ENCODE measurements at regions not wholly inside any gene's neighbourhood (a gene's known extent, or its start where the extent isn't known, plus 50 kb on each side); places are given as distances from the start of the nearest gene placed in this dataset.

GRCh38 chr9:99348289-99348688, 126.2 kb downstream of the SEC61B start:
- ChIA-PET CTCF (interaction anchor here (3.4 kb wide), 1 partner anchor 11 kb away, joined by 14 read pairs; no protein-coding TSS in a partner anchor), POLR2A (no interaction called here)
- DNase-seq (ENCODE audit: extremely low spot score) = no peak
- TF ChIP-seq CTCF (IDR thresholded peaks at IDR 0.05; ENCODE audit: control extremely low read depth, extremely low read depth, low read depth, missing control alignments) = no peak

- ChIA-PET POLR2A (no interaction called here), CTCF (interaction anchor here (1.0 to 3.4 kb wide), 6 partner anchors 10 to 65 kb away, joined by 3 to 14 read pairs (median 3); no protein-coding TSS in a partner anchor)
- no peak for TF ChIP-seq CTCF (IDR thresholded peaks at IDR 0.05; ENCODE audit: control extremely low read depth, extremely low read depth, low read depth, missing control alignments)
- no peak for DNase-seq (ENCODE audit: extremely low spot score)
Measured at GRCh38 chr9:99349870-99350269, 127.8 kb downstream of the SEC61B start.

GRCh38 chr9:99350461-99350860, 128.4 kb downstream of the SEC61B start:
- ChIA-PET POLR2A (no interaction called here), CTCF (interaction anchor here (1.0 to 3.4 kb wide), 5 partner anchors 8 to 66 kb away, joined by 3 to 14 read pairs (median 3); no protein-coding TSS in a partner anchor)
- no peak for TF ChIP-seq CTCF (IDR thresholded peaks at IDR 0.05; ENCODE audit: control extremely low read depth, extremely low read depth, low read depth, missing control alignments)

GRCh38 chr9:99351647-99352046, 129.6 kb downstream of the SEC61B start:
- TF ChIP-seq CTCF (IDR thresholded peaks at IDR 0.05; ENCODE audit: control extremely low read depth, extremely low read depth, low read depth, missing control alignments) = no peak
- ChIA-PET CTCF (interaction anchor here (1.1 to 1.2 kb wide), 2 partner anchors 9 to 13 kb away, joined by 3 read pairs; no protein-coding TSS in a partner anchor), POLR2A (no interaction called here)
- DNase-seq (ENCODE audit: extremely low spot score) = no peak

More at GRCh38 chr9:99350461-99350860, 128.4 kb downstream of the SEC61B start:
- no peak for DNase-seq (ENCODE audit: extremely low spot score)

GRCh38 chr9:99352826-99353225, 130.7 kb downstream of the SEC61B start:
- POLR2A ChIA-PET = no interaction called here
- no peak for DNase-seq (ENCODE audit: extremely low spot score)
- CTCF ChIA-PET = interaction anchor here (1.0 kb wide), 1 partner anchor 13 kb away, joined by 3 read pairs; no protein-coding TSS in a partner anchor
- TF ChIP-seq CTCF (IDR thresholded peaks at IDR 0.05; ENCODE audit: control extremely low read depth, extremely low read depth, low read depth, missing control alignments) = no peak

- CTCF ChIA-PET = no interaction called here
- POLR2A ChIA-PET = no interaction called here
Measured at GRCh38 chr9:99353408-99353807, 131.3 kb downstream of the SEC61B start.

More at GRCh38 chr9:99353408-99353807, 131.3 kb downstream of the SEC61B start:
- DNase-seq (ENCODE audit: extremely low spot score) = no peak
- TF ChIP-seq CTCF (IDR thresholded peaks at IDR 0.05; ENCODE audit: control extremely low read depth, extremely low read depth, low read depth, missing control alignments) = no peak
